Nucleus accumbens (tissue), 56 donors: ENCODE measurements at regions not wholly inside any gene's neighbourhood (a gene's known extent, or its start where the extent isn't known, plus 50 kb on each side); places are given as distances from the start of the nearest gene placed in this dataset.
A peak's percentile ranks its signal among the peaks of the same experiment; 100 is the strongest.
"Not testable (repeated sequence)": the region's sequence is repeated elsewhere in the genome, so short reads cannot be mapped to it uniquely, and the experiment has no call there.

Experiments
- DNase-seq, 56 donors: peaks; one replicate each; lab custom pipeline; 2025; lab: John Stamatoyannopoulos, UW

DNA sequence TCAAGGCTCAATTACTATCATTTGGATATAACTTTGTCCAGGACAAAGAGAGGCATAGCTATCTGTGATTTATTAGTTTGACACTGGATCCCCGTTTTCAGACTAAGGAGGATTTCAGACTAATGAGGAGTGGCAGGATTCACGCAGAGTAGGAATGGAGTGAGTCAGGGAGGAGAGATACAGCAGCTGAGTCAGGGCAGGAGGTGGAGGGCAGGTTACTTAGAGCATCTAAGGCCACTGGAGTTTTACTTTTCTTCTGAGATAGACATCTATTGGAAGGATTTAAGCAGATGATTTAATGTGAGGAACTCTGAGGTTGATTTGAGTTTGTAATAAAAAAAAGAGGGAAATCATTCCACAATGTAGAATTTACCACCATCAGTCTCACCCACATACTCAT, 110.6 kb downstream of the RPIA start:
- not testable (repeated sequence) for DNase-seq

DNA sequence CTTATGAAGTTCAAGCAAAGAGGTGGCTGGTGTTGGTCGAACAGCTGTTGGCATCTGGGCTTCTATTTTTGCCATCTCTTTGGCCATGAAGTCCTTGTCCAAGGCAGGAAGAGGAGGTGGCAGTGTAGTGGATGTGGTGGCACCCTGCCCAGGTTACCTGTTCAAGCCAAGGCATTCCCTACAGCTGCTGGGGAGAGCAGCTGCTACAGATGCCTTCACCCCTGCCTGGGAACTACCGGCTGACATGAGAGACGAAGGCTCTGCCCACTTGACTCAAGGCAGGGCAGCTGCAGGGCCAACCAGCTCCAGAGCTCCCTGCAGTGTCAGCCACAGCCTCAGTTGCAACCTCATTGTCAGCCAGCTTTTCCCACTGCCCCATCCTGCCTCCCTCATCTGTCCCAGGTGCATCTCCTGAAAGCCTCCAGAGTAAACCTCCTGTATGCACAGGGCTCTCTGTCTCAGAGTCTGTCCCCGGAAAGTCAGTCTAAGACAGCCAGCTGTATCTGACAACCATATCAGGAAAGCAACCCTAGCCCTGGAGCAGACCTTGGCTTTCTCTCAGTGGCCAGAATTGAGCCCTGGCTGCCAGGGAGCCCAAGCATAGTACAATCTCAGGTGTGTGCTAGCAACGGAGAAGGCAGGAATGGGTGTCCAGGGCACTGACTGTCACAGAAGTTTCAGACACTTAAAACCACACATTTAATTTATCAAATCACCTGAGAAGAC, 115.9 kb downstream of the RPIA start:
- no peak for DNase-seq

DNA sequence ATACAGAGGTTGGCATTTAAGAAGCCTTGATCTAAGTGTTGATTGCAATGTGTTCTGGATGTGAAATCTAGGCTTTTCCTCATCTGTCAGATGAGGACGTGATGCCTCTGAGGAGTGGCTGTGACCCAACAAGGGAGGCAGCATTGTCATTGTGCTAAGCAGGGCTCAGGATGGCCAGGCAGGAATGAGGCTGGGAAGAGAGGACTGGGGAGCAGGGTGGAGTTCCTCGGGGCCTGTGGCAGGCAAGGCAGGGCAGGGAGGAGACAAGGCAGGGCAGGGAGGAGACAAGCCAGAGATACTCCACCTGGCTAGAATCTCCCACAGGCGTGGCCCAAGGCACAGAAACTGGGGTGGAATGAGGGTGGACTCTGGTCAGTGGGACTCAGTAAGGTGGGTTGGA, 116.6 kb downstream of the RPIA start:
- DNase-seq, result no peak

DNA sequence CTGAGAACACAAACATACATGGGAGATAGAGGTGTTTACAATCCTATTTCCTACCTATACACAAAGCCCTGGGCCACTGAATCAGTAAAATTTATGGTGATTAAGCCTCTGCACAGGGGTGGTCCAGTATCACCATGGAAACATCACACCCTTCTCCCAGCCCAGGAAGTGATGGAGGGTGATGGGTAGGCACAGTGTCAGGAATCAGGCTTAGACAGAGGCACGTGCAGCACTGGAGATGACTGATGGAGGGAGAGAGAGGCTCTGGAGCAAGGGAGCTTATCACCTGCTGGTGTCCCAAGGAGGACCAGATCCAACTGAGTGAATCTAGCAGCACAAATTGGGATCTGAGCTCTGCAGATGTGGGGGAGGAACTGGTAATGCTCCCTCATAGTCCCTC, 117.2 kb downstream of the RPIA start:
- DNase-seq, result no peak

DNA sequence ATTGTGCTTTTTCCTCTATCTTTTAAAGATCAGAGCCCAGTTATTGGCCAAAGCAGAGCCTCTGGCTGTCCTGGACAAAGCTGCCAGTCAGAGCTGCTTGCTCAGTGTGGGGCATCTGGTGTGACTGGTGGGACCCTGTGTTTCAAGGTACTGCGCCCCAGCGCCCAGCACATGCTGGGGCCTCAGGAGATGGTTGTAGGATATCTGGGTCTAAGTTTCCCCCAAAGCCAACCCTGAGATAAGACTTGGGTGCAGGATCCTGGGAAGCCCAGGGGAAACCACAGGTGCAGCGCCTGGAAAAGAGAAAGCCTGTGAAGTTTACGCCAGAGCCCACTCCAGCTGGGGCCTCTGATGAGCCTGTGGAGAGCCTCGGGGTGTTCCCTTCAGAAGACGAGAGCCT, 117.7 kb downstream of the RPIA start:
- DNase-seq, result no peak

DNA sequence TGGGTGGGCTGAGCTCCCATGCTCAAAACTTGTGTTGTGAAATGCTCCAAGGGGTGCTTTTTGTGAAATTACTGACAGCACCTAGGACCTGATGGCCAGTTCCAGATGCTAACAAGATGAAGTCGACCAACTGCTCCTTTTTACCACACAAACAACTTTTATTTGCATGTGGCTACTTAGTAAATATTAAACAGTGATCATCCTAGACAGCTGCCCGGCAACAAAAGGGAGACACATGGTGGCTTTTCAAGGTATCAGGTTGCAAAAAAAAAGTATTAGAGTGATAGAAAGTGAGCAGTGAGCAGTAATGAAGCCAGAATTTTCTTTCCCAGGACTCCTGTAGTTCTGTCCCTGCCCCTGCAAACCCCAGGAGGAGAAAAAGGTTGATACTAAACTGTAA, 118.5 kb downstream of the RPIA start:
- DNase-seq, result no peak

DNA sequence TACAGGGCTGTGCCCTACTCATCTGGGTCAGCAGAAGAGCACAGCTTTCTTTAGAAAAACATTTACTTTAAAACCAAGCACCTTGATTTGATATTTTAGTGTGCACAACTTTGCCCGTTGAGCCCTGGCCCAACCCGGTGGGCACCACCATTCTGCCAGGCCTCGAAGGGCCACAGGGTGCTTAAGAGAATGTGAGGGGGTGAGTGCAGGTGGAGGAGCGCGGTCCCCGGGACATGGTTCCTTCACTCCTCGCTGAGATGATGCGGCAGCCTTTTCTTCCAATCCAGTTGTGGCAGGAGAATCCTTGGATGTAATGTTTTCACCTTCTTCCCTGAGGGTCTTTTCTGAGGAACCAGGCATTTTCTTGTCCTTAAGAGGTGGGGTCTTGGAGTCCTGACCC, 119.0 kb downstream of the RPIA start:
- no peak for DNase-seq

DNA sequence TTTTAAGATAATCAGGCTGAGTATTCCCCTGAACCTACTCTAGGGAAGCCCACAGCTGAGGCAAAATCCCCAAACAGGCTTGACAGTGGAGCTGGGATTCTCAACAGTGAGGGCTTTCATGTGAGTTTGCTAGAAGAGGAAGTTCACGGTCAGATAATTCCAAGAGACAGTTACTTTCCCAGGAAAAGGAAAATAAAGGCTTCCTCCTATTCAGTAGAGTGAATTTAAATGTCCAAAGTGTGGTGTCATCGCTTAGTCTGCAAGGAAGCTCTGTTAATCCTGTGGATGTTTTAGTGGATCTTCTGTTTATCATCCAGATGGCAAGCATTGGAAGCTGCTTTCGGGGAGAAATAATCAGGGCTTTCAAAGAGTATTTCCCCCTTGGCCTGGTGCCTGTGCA, 119.8 kb downstream of the RPIA start:
- peak in 1 of 56 donors; percentile 7 for DNase-seq

DNA sequence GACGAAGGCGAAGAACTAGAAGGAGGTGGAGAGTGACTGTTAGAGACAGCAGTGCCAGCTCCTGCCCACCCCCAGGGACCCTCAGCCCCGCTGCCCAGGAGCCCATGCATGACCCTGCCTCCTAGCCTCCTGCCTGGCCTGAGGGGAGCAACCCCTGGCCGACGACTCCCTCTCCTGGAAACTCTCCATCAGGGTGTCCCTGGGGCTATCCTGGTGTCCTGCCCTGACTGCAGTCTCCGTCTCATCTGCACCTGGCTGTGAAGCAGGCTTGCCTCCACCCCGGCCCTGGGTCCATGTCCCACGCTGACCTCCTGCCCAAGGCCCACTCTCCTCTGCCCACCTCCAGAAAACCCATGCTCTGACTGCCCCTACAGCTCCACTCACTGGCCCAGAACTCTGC, 120.2 kb downstream of the RPIA start:
- no peak for DNase-seq

DNA sequence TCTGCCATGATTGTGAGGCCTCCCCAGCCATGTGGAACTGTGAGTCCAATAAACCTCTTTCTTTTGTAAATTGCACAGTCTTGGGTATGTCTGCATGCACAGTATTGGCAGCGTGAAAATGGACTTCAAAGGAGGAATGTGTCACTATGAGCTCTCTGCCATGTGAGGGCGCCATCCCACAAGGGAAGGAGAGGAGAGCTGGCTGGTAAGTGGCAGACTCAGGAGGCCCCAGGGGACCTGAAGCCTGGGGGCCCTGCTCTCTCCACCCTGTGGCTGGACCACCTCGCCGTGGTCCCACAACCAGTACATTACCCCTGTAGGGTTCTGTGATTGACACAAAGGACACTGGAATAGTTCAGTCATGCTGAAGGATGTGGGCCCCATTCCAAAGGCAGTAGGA, 122.1 kb downstream of the RPIA start:
- no peak for DNase-seq

DNA sequence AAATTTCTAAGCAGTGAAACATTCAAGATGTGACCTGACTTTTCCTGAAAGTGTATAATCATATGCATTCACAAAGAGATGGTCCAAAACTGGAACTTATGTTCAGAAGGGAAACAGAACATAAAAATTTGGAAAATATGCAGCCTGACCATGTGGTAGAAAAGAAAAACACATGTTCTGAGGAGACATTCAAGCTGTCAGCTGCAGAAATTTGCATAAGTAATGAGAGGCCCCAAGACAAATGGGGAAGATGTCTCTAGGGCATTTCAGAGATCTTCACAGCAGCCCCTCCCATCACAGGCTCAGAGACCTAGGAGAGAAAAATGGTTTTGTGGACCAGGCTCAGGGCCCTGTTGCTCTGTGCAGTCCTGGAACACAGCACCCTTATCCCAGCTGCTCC, 123.8 kb downstream of the RPIA start:
- DNase-seq, result no peak

DNA sequence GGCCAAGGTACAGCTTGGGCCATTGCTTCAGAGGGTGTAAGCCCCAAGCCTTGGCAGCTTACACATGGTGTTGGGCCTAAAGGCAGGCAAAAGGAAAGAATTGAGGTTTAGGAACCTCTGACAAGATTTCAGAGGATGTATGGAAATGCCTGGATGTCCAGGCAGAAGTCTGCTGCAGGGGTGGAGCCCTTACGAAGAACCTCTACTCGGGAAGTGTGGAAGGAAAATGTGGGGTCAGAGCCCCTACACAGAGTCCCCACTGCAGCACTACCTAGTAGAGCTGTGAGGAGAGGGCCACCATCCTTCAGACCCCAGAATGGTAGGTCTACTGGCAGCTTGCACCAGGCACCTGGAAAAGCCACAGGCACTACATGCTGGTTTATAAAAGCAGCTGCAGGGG, 124.2 kb downstream of the RPIA start:
- DNase-seq, result no peak

DNA sequence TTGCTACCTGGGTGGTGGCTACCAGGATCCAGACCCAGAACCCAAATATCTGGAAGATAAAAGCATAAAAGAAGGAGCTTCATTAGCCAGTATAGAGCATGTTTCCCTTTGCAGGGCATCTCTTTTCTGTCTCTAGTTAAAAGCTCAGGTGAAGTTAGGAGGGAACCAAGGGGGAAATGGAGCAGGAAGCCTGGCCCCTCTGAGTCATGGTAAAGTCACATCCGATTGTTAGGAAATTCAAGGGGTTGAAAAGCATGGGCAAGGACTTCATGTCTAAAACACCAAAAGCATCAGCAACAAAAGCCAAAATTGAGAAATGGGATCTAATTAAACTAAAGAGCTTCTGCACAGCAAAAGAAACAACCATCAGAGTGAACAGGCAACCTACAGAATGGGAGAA, 126.9 kb downstream of the RPIA start:
- DNase-seq, result no peak

DNA sequence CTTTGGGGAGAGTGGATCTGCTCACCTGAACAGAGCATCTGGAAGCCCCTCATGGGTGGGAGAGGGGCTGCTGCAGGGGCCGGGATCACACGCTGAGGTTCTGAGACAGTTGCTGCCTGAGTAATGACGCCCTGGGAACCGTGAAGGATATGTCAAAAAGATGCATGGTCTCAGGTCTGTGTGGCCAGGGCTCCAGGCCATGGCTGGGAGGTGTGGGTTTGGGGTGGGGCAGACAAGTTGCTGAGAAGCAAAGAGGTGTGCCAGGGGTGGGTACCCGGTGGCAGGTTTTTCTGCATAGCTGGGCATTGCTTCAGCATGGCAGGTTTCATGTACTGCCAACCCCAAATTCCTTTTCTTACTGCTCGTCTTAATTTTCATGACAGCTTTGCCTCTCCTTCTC, 133.5 kb downstream of the RPIA start:
- DNase-seq, result no peak

DNA sequence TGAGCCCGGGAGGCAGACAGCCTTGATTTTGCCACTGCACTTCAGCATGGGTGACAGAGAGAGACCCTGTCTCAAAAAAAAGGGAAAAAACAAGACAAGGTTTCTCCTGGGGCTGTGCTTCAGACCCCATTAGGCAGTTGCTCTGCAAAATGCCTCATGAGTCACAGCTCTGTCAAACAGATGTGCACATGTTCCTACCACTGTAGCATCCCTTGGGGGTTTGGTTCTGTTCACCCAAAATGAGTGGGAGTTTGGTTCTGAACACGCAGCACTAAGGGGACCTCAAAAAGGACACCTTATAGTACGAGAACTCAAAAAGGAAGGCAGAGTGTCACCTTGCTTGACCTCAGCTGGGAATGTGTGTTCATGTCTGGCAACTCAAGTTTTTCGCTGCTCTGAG, 134.9 kb downstream of the RPIA start:
- DNase-seq, result no peak

DNA sequence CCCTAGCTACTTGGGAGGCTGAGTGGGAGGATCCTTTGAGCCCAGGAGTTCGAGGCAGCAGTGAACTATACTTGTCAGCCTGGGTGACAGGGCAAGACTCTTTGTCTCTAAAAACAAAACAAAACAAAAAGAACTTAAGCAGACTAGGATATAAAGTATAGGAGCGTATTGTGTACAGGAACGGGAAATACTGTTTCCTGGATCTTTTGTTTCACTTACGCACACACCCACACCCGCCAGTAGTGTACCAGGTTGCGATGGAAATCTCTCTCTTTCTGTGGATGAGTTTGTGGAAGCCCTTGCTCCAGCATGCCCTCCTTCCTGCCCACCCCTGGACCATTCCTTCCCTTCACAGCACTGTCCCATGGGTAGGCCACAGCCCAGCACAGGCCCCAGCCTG, 136.3 kb downstream of the RPIA start:
- no peak for DNase-seq

DNA sequence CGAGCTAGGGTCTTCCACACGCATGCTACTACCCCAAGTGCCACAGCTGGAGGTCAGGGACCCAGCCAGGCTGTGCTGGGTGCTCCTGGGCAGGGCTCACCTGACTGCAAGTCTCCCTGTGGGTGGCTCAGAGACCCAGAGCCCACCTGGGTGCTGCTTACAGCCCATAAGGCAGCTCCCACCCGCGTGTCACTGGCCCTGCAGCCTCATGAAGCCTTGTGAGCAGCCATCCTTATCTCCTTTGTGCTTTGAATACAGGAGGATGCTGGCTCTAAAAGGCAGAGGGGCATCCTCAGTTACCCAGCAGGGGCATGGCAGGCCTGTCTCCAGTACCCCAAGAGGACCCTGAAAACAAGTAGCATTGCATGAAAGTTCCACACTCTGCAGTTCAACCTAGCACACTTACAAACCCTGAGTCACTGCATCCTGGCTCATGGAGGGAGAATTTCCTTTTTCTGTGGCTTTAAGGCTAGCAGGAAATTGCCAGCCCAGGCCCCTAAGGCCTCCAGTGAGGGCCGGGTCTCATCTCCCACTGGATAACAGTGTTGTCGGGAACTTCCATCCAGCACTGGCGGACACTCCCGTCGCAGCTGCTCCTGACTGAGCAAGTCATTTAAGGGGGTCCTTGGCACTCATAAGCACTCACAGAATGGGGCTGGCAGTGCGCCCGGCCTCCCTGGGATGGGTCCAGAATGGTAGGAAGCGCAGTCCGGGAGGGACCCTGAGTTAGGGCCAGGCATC, 137.1 kb downstream of the RPIA start:
- DNase-seq, result peak in 15 of 56 donors; percentile 3 to 52 (median 21)

DNA sequence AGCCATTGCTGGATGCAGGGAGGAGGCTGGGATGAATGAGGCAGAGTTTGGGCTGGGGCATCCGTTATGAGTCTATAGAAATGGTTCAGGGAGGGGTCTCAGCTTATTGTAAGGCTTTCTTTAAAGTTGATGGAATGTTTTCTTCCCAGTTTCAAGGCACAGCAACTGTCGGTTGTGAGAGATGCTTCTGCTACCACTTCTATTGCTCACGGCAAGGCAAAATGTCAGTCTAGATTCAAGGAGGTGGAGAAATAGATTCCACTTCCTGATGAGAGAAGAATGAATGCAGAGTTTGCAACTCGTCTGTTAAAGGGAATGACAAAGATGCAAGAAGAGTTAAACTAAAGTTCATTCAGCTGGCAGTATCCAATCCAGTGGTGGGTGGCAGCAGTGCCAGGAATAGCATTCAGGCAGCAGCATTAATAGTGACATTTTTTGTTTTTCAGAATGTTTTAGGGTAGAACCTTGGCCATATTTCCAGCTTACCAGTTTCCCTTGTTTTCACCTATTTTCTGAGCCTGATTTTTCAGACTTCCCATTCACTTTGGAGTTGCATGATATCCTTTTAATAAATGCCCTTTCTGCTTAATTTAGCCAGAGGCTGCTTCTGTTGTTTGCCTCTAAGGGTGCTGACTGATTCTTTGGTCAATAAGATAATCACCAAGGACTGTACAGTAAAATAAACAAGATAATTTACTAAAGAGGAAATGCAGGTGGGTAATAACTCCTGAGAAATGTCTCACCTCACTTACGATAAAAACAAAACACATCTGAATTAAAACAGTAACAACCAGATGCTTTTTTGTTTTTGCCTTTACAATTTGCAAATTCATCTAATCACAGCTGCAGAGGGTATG, 138.4 kb downstream of the RPIA start:
- DNase-seq, result peak in 12 of 56 donors; percentile 1 to 45 (median 27)

DNA sequence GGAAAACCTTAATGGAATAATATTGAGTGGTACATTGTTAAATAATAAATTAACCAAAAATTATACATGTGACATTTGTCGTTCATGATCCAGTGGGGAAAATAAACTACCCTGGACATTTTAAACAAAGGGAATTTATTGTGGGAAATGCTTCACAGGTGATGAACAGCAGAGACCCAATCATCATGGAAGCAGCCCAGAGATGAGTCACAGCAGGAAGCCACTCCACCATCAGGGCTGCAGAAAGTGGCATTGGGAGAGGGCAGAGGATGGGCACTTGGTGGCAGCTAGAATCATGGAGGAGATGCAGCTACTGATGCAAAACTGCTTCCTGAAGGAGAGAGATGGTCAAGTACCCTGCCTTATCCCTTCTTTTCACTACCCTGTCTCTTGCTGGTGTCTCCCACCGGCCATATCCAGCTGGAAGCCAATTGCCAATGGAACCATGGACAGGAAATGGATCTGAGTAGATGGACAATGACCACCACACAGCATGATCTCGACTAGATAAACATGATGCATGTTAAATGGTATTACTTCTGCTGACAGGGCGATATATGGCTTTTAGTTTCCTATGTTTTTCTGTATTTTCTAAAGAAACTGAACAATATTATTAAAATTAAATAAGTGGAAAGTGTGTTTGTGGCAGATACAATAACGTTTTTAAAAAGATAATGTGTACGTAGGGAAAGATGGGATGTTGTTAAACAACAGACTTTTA, 139.8 kb downstream of the RPIA start:
- DNase-seq, result no peak

DNA sequence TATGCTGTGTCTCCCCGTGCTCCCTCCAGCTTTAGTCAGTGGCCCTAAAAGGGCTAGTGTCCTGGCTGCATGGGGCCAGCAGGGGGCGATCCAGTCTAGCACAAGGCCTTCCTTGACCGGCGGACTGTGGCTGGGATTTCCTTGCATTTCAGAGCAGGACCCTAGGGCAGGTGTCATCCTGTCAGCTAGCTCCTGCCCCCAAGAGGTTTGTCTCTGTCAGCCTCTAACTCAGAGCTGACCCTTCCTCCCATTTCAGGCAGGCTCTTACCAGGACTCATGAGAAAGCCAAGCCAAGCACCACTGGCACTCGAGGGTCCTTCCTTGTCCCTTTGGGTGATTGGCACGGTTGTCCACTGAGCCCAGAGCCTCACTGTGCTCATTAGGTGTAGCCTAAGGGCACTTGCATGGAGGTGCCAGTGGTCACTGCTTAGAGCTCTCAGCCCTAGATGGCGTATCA, 140.3 kb downstream of the RPIA start:
- peak in 19 of 56 donors; percentile 6 to 54 (median 17) for DNase-seq
